Kidney (tissue), 13 donors: ENCODE measurements at regions not wholly inside any gene's neighbourhood (a gene's known extent, or its start where the extent isn't known, plus 50 kb on each side); places are given as distances from the start of the nearest gene placed in this dataset.

ENCODE experiments used
- DNase-seq, 5 donors: peaks; one replicate each; pipeline ENCODE4 v3.0.0-alpha.2; 2013 to 2020
- FAIRE-seq: peaks from 2 replicates; lab custom pipeline; 2012; peaks lifted over from hg19 to GRCh38; lab: Jason Lieb, UNC
- H3K27ac ChIP-seq, 2 donors: one replicate each; pipeline ENCODE4 v1.7.0; 2013; ENCODE audit warnings: low read depth in 2 of 2, low read length in 2 of 2, inconsistent platforms in 1 of 2
- H3K27me3 ChIP-seq: one replicate; pipeline ENCODE4 v1.7.1; 2013; ENCODE audit warnings: low read length, inconsistent platforms; ENCODE audit not compliant: control insufficient read depth, insufficient read depth
- H3K36me3 ChIP-seq, 3 donors: one replicate each; pipeline versions ENCODE4 v1.7.0 to v1.7.1; 2013; ENCODE audit warnings: low read length in 3 of 3, control low read depth in 1 of 3, inconsistent platforms in 1 of 3; ENCODE audit not compliant: insufficient read depth in 3 of 3, control insufficient read depth in 2 of 3
- H3K4me1 ChIP-seq, 3 donors: one replicate each; pipeline versions ENCODE4 v1.7.0 to v1.7.1; 2013; ENCODE audit warnings: low read length in 3 of 3, inconsistent platforms in 1 of 3, low read depth in 1 of 3; ENCODE audit not compliant: control insufficient read depth in 2 of 3, insufficient read depth in 2 of 3
- H3K4me3 ChIP-seq, 3 donors: one replicate each; pipeline versions ENCODE4 v1.7.0 to v1.8.1; 2013; ENCODE audit warnings: low read length in 3 of 3, control low read depth in 1 of 3, inconsistent platforms in 1 of 3
- H3K9ac ChIP-seq, 3 donors: one replicate each; pipeline versions ENCODE4 v1.7.0 to v1.7.1; 2013; ENCODE audit warnings: low read length in 3 of 3, control low read depth in 1 of 3, inconsistent platforms in 1 of 3
- H3K9me3 ChIP-seq, 3 donors: one replicate each; pipeline versions ENCODE4 v1.7.0 to v1.7.1; 2013; ENCODE audit warnings: low read length in 3 of 3, control low read depth in 1 of 3, inconsistent platforms in 1 of 3; ENCODE audit not compliant: control insufficient read depth in 2 of 3, insufficient read depth in 1 of 3
- CTCF ChIP-seq: IDR thresholded peaks from 3 replicates; pipeline ENCODE4 v1.5.1; 2012; ENCODE audit warnings: mild to moderate bottlenecking, moderate library complexity, borderline replicate concordance; ENCODE audit not compliant: insufficient read depth; ENCODE audit errors: extremely low read depth
- intact Hi-C: fragments of 100-400 bp; cut with DNase I; formaldehyde crosslinking; loops from one replicate; pipeline ENCODE4 v1.11.1; 2022
- donor health status: control.
- donor health status: control.
- donor health status: control.
- donor health status: control.
- donor health status: control.
- donor health status: DM: yes; HTN: yes; CAD: no.
- donor health status: Normal renal cell carcinoma (clear cell type).

- Histone ChIP-seq H3K4me3 (no peak overlapping the region), H3K27me3 (no peaks in the 10 kb centered on the region), H3K36me3 (no peaks in the 10 kb centered on the region), H3K9ac (no peak overlapping the region), H3K9me3 (no peaks in the 10 kb centered on the region), H3K4me1 (no peaks in the 10 kb centered on the region), H3K27ac (no peak overlapping the region)
- FAIRE-seq (no peak), DNase-seq (no peak)
- TF ChIP-seq CTCF = no peak
- intact Hi-C loops = no loop called here
These were observed 1844.3 kb downstream of the MAT2B start for GRCh38 chr5:165349735-165350134.

GRCh38 chr5:165351342-165351741 lies 1845.9 kb downstream of the MAT2B start:
- intact Hi-C loops = no loop called here
- H3K27ac ChIP-seq = no peak overlapping the region
- no peak overlapping the region for H3K9ac ChIP-seq
- H3K4me3 ChIP-seq = no peak overlapping the region
- no peaks in the 10 kb centered on the region for H3K36me3 ChIP-seq
- DNase-seq (no peak), FAIRE-seq (no peak)
- H3K9me3 ChIP-seq = no peaks in the 10 kb centered on the region
- no peaks in the 10 kb centered on the region for H3K4me1 ChIP-seq
- no peaks in the 10 kb centered on the region for H3K27me3 ChIP-seq
- no peak for TF ChIP-seq CTCF

- Histone ChIP-seq H3K9ac (no peak overlapping the region), H3K27ac (no peak overlapping the region), H3K9me3 (no peaks in the 10 kb centered on the region), H3K4me3 (no peak overlapping the region), H3K36me3 (no peaks in the 10 kb centered on the region), H3K4me1 (no peaks in the 10 kb centered on the region), H3K27me3 (no peaks in the 10 kb centered on the region)
- DNase-seq (no peak), FAIRE-seq (no peak)
- intact Hi-C loops = no loop called here
- TF ChIP-seq CTCF = no peak
These were observed 1854.9 kb downstream of the MAT2B start for GRCh38 chr5:165360366-165360765.
